ENCODE measurements at regions not wholly inside any gene's neighbourhood (a gene's known extent, or its start where the extent isn't known, plus 50 kb on each side); places are given as distances from the start of the nearest gene placed in this dataset.
A peak's percentile ranks its signal among the peaks of the same experiment; 100 is the strongest.
"Not testable (repeated sequence)": the region's sequence is repeated elsewhere in the genome, so short reads cannot be mapped to it uniquely, and the experiment has no call there.

DNA sequence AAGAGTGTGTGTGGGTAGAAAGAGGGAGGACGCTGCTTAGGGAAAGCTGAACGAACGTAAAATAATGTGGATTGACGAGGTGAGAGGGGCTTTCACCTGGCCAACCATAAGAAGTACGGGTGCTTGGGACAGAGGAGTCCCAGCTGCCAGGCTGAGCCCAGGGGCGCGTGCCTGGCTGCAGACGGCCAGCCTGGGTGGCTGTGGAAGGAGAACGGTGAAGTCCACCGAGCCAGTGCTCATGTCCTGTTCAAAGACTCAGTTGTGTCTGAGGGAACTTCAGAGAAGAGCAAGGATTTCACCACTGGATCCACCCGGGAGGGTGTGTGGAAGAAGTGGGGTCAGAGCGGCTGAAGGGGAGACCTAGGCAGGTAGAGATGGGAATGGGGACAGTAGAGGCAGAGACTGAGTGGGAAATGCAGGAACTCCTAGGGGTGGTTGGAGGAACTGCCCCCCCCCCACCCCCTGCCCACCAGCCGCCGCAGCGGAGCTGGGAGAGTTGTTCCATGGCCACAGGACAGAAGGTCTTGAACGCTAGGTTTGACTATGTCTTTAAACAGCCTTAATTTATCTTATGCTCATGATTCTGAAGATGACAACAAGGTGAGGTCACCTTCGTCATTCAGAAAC, 68.1 kb upstream of the TBXT start:
- Histone ChIP-seq H2AFZ (ENCODE audit: low read length) (no peak overlapping the region), H3K9me2 (ENCODE audit: low read depth, low read length) (no peaks in the 10 kb centered on the region), H3K4me3 (ENCODE audit: low read depth, low read length, poor library complexity, severe bottlenecking) (no peak overlapping the region), H3K4me2 (ENCODE audit: low read length) (no peak overlapping the region), H3K27me3 (ENCODE audit: insufficient read depth, low read length) (no peaks in the 10 kb centered on the region), H3K9ac (ENCODE audit: low read length) (no peak overlapping the region), H3K9me3 (ENCODE audit: low read length) (no peaks in the 10 kb centered on the region), H3F3A (ENCODE audit: insufficient read depth, low read length) (no peaks in the 10 kb centered on the region), H3K4me1 (ENCODE audit: insufficient read depth, low read length, severe bottlenecking) (no peaks in the 10 kb centered on the region), H4K20me1 (ENCODE audit: insufficient read depth, low read length) (no peaks in the 10 kb centered on the region), H3K36me3 (ENCODE audit: insufficient read depth, low read length) (no peaks in the 10 kb centered on the region), H3K79me2 (ENCODE audit: insufficient read depth, low read length) (no peaks in the 10 kb centered on the region), H3K27ac (ENCODE audit: low read depth, low read length, poor library complexity, severe bottlenecking) (no peak overlapping the region)
- TF ChIP-seq, protein P1, sequence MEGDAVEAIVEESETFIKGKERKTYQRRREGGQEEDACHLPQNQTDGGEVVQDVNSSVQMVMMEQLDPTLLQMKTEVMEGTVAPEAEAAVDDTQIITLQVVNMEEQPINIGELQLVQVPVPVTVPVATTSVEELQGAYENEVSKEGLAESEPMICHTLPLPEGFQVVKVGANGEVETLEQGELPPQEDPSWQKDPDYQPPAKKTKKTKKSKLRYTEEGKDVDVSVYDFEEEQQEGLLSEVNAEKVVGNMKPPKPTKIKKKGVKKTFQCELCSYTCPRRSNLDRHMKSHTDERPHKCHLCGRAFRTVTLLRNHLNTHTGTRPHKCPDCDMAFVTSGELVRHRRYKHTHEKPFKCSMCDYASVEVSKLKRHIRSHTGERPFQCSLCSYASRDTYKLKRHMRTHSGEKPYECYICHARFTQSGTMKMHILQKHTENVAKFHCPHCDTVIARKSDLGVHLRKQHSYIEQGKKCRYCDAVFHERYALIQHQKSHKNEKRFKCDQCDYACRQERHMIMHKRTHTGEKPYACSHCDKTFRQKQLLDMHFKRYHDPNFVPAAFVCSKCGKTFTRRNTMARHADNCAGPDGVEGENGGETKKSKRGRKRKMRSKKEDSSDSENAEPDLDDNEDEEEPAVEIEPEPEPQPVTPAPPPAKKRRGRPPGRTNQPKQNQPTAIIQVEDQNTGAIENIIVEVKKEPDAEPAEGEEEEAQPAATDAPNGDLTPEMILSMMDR (IDR thresholded peaks at IDR 0.05; ENCODE audit: low read length): no peak
- no peak for TF ChIP-seq EZH2 (IDR thresholded peaks at IDR 0.05; ENCODE audit: borderline replicate concordance, low read length)

DNA sequence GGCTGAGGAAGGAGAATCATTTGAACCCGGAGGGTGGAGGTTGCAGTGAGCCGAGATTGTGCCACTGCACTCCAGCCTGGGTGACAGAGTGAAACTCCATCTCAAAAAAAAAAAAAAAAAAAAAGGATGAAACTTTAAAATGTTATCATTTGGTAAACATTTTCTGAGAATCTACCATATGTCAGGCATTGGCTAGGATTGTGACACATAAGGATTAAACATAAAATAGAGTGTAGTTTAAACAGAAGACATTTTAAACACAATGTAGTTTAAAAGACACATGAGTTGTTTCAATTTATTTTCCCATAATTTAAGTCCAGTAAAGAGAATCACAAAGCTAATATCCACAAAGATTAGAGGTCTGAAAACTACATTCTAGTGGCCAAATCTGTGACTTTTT, 63.5 kb upstream of the TBXT start:
- H3K9me2 ChIP-seq (ENCODE audit: low read depth, low read length); H3F3A ChIP-seq (ENCODE audit: insufficient read depth, low read length); H3K4me1 ChIP-seq (ENCODE audit: insufficient read depth, low read length, severe bottlenecking); H3K4me2 ChIP-seq (ENCODE audit: low read length); H3K9ac ChIP-seq (ENCODE audit: low read length); H3K27ac ChIP-seq (ENCODE audit: low read depth, low read length, poor library complexity, severe bottlenecking); H3K9me3 ChIP-seq (ENCODE audit: low read length); H4K20me1 ChIP-seq (ENCODE audit: insufficient read depth, low read length); H2AFZ ChIP-seq (ENCODE audit: low read length); H3K27me3 ChIP-seq (ENCODE audit: insufficient read depth, low read length); H3K79me2 ChIP-seq (ENCODE audit: insufficient read depth, low read length); H3K4me3 ChIP-seq (ENCODE audit: low read depth, low read length, poor library complexity, severe bottlenecking); H3K36me3 ChIP-seq (ENCODE audit: insufficient read depth, low read length): not testable (repeated sequence)

DNA sequence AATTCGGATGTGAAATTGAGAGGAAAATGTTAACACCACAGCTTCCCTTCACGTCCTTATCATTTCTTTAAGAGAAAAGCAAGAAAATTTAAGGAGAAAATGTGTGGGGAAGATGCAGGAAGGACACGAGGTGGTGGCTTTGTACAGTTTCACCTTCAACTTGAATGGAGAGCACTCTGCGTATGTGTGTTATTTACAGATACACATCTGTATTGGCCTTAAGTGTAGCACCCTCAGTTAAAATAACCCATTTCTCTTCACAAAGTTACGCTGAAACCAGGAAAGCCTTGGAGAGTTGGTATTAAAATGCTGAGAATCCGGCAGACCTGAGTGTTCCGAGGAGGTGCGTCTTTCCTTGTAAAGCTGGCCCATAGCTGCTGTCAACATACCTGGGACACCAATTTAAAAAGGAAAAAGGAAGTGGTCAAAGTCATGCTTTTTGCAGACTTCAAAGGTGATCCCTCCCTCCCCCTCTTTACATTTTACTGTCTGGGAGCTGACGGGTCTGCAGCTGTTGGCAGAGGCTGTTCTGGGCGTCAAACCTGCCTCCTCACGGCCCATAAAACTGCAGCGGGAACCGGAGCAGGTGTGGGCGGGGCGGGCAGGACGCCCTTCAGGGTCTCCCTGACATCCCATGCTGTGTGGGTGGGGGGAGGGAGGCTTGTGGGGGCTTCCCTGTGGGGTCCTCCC, 61.3 kb upstream of the TBXT start:
- H3K27ac ChIP-seq (ENCODE audit: low read depth, low read length, poor library complexity, severe bottlenecking): no peak overlapping the region
- H4K20me1 ChIP-seq (ENCODE audit: insufficient read depth, low read length): no peaks in the 10 kb centered on the region
- peaks cover 9% of the 10 kb centered on the region for H3K4me1 ChIP-seq (ENCODE audit: insufficient read depth, low read length, severe bottlenecking)
- H3K9me3 ChIP-seq (ENCODE audit: low read length): no peaks in the 10 kb centered on the region
- no peaks in the 10 kb centered on the region for H3K27me3 ChIP-seq (ENCODE audit: insufficient read depth, low read length)
- H3K36me3 ChIP-seq (ENCODE audit: insufficient read depth, low read length): no peaks in the 10 kb centered on the region
- 0 out of 2 replicates have a peak overlapping the region, but pooled peaks have one; percentile 6 for H3K4me2 ChIP-seq (ENCODE audit: low read length)
- TF ChIP-seq, protein P1 (IDR thresholded peaks at IDR 0.05; ENCODE audit: low read length): no peak
- no peak for TF ChIP-seq EZH2 (IDR thresholded peaks at IDR 0.05; ENCODE audit: borderline replicate concordance, low read length)
- H3K9me2 ChIP-seq (ENCODE audit: low read depth, low read length): no peaks in the 10 kb centered on the region
- H2AFZ ChIP-seq (ENCODE audit: low read length): no peak overlapping the region
- no peak overlapping the region for H3K4me3 ChIP-seq (ENCODE audit: low read depth, low read length, poor library complexity, severe bottlenecking)
- no peaks in the 10 kb centered on the region for H3F3A ChIP-seq (ENCODE audit: insufficient read depth, low read length)
- H3K9ac ChIP-seq (ENCODE audit: low read length): no peak overlapping the region
- H3K79me2 ChIP-seq (ENCODE audit: insufficient read depth, low read length): no peaks in the 10 kb centered on the region

DNA sequence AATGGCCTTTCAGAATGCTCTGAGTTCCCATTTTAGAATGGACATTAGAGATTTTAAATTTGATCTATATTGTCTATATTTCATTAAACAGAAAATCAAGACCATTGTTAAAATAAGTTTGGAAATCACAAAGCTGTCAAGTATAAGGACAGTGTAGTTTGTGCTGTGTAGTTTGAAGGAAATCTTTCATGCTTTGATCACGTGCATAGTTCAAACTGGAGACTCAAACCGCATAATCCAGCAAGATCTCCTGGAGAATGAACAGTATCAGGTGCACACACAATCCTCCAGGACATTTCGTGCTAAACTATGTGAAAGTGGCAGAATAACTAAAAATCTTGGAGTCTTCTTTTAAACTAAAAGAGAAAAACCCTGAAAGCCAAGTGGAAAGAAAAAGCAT, 60.8 kb upstream of the TBXT start:
- no peaks in the 10 kb centered on the region for H3K9me3 ChIP-seq (ENCODE audit: low read length)

More for the DNA sequence above, 60.8 kb upstream of the TBXT start:
- Histone ChIP-seq H3F3A (ENCODE audit: insufficient read depth, low read length) (no peaks in the 10 kb centered on the region), H2AFZ (ENCODE audit: low read length) (no peak overlapping the region), H3K27ac (ENCODE audit: low read depth, low read length, poor library complexity, severe bottlenecking) (no peak overlapping the region), H3K9me2 (ENCODE audit: low read depth, low read length) (no peaks in the 10 kb centered on the region), H3K36me3 (ENCODE audit: insufficient read depth, low read length) (no peaks in the 10 kb centered on the region), H4K20me1 (ENCODE audit: insufficient read depth, low read length) (no peaks in the 10 kb centered on the region), H3K27me3 (ENCODE audit: insufficient read depth, low read length) (no peaks in the 10 kb centered on the region), H3K4me2 (ENCODE audit: low read length) (no peak overlapping the region), H3K79me2 (ENCODE audit: insufficient read depth, low read length) (no peaks in the 10 kb centered on the region), H3K4me3 (ENCODE audit: low read depth, low read length, poor library complexity, severe bottlenecking) (no peak overlapping the region), H3K9ac (ENCODE audit: low read length) (no peak overlapping the region), H3K4me1 (ENCODE audit: insufficient read depth, low read length, severe bottlenecking) (peaks cover 9% of the 10 kb centered on the region)
- TF ChIP-seq EZH2 (IDR thresholded peaks at IDR 0.05; ENCODE audit: borderline replicate concordance, low read length): no peak
- TF ChIP-seq, protein P1 (IDR thresholded peaks at IDR 0.05; ENCODE audit: low read length): no peak

Measured in OCI-LY1 (cell line).